Ecto neural progenitor cell (in vitro differentiated cells): ENCODE measurements at regions not wholly inside any gene's neighbourhood (a gene's known extent, or its start where the extent isn't known, plus 50 kb on each side); places are given as distances from the start of the nearest gene placed in this dataset.
"Not testable (repeated sequence)": the region's sequence is repeated elsewhere in the genome, so short reads cannot be mapped to it uniquely, and the experiment has no call there.

ENCODE experiments used
- DNase-seq: peaks from one replicate; pipeline ENCODE4 v3.0.0-alpha.2; 2018; ENCODE audit warnings: low spot score

DNA sequence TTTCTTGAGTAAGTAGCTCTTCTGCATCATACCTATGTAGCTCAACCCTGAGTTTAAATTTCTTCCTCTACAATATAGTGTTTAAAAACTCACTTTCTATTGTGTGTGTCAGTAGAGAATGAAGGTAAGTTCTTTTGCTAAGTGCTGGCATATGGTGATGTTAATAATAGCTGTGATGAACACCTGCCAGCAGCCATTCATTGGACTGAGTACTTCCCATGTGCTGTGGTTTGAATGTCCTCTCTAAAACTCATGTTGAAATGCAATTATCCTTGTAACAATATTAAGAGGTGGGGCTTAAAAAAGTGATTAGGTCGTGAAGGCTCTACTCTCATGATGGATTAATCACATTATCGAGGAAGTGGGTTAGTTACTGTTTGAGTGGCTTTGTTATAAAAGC is 645.2 kb upstream of the RGMB start:
- no peak for DNase-seq

DNA sequence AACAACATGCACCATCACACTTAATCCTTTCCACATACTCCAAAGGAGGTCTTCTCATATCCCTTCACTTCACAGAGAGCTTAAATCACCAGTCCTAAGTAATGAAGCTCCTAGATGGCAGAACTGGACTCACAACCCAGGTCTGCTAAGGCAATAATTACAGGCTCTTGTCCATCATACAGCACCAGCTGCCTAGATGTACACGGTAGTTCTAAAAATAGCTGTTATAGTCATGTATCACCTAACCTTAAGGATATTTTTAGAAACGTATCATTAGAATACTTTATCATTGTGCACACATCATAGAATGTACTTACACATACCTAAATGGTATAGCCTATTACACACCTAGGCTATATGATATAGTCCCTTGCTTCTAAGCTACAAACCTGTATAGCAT is 644.6 kb upstream of the RGMB start:
- no peak for DNase-seq

DNA sequence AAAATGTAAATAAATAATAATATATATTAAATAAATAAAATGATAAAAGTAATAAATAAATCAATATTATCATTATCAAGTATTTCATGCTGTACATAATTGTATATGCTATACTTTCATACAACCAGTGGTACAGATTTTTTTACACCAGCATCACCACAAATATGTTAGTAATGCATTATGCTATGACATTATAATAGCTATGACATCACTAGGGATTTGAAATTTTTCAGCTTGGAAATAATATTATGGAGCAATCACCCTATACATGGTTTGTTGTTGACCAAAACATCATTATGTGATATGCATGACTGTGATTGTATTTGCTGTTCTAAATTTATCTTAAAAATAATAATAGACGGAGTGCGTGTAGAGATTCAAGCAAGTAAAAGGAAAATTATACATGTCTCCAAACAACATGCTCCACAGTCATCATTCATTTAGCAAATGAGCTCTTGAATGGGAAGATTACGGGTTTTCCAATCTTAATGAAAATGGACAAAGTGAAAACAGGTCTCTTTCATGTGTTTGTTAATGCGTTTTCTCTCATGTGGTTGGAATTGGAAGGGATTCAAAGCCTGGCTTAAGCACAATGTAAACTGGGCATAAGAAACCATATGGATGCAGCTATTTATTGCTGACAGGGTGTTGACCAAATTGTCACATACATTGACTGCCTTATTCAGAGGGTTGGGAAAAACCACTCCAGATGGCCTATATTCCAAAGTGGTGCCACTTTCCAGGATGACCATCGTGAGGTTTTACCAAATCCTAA is 643.0 kb upstream of the RGMB start:
- DNase-seq = no peak

DNA sequence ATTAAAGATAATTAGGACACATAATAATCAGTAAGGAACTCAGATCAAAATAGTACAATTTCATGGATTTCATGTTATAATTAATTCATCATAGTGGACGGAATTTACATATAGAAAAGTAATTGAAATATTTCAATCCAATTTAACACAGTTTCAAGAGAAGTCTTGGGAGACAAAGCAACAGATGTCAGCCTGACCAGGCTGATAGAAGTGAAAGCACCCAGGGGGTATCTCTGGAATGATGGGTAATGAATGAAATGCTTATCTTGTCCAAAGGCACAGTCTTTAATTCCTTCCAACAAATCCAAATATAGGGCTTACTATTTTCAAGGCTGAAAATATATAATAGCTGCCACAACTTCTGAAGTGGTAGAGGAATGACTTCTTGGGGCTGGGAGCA is 629.3 kb upstream of the RGMB start:
- DNase-seq = no peak

DNA sequence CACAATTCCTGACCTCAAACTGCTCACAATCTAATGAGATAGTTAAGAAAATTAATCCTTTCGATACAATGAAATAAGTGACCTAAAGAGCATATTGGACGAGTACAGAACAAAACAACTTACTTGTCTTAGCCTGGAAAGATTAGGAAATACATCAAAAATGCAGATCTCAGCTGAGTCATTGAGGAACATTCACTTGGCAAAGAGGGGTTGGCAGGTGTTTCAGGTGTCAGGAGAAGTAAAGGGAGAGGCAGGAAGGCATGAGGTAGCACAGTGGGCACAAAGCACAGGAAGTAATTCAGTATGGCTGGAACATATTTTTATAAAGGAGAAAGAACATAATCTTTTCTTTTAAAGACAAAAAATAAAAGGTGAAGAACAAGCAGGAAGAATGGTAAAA is 628.8 kb upstream of the RGMB start:
- DNase-seq = no peak

GRCh38 chr5:98157368-98157767 is 616.1 kb upstream of the RGMB start:
- DNase-seq = no peak

DNA sequence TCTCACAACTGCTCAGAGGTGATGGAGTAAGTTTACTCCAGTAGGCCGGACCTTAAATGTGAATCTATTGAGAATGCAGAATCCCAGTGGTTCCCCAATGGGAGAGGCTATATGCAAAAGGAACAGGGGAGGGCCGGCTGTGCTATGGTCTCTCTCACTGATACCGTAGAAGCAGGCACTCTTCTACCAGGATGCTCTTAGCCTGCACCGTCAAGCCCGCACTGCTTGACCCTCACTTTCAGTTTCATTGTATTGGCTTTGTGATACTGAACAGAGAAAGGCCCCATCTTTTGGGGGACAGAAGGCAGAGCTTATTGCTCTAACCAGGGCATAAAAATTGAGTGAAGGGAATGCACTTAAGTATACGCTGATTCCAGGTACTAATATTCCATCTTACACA is 615.0 kb upstream of the RGMB start:
- DNase-seq = no peak

GRCh38 chr5:98163796-98164493 is 609.5 kb upstream of the RGMB start:
- DNase-seq = no peak

- no peak for DNase-seq
These were observed 604.6 kb upstream of the RGMB start for GRCh38 chr5:98168871-98169270.

DNA sequence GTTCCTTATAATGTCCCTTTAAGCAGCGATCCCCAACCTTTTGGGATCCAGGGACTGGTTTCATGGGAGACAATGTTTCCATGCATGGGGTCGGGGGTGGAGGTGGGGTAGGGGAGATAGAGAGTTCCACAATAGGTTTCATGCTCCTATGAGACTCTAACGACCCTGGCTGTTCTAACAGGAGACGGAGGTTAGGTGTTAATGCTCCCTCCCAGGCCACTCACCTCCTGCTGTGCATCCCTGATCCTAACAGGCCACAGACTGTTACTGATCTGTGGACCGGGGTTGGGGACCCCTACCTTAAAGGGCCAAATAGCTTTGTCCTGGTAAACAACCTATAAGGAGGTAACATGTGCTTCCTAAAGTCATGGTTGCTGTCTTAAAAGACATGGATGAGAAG is 602.5 kb upstream of the RGMB start:
- DNase-seq = no peak

GRCh38 chr5:98173334-98173733 is 600.1 kb upstream of the RGMB start:
- DNase-seq = no peak

- no peak for DNase-seq
These were observed 598.0 kb upstream of the RGMB start for GRCh38 chr5:98175474-98175873.

- DNase-seq = no peak
These were observed 593.4 kb upstream of the RGMB start for GRCh38 chr5:98179791-98180755.

DNA sequence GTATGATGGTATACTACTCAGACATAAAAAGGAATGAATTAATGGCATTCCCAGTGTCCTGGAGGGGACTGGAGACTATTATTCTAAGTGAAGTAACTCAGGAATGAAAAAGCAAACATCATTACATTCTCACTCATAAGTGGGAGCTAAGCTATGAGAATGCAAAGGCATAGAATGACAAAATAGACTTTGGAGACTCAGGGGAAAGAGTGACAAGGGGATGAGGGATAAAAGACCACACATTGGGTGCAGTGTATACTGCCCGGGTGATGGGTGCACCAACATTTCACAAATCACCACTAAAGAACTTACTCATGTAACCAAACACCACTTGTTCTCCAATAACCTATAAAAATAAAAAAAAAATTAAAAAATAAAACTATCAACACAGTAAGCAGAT is 587.3 kb upstream of the RGMB start:
- no peak for DNase-seq

DNA sequence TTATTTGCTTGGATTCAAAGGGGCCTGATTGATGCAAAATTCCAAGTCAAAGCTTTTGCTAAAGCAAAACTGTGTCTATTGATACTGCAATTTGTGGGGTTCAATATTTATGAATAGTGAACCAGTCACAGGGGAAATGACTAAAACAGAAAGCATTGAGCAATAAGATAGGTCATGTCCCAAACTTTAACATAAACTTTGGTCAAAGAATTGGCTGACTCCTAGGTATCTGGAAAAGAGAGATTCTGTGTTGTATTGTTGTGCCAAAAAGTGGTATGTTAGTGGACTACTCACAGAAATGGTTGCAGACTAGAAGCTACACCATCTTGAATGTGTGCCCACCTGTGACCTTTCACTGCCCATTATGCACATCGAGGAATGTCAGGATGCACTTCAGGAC is 585.5 kb upstream of the RGMB start:
- DNase-seq = no peak

DNA sequence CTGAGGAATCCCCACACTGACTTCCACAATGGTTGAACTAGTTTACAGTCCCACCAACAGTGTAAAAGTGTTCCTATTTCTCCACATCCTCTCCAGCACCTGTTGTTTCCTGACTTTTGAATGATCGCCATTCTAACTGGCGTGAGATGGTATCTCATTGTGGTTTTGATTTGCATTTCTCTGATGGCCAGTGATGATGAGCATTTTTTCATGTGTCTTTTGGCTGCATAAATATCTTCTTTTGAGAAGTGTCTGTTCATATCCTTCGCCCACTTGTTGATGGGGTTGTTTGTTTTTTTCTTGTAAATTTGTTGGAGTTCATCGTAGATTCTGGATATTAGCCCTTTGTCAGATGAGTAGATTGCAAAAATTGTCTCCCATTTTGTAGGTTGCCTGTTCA is 583.1 kb upstream of the RGMB start:
- DNase-seq = not testable (repeated sequence)

- DNase-seq = no peak
These were observed 579.3 kb upstream of the RGMB start for GRCh38 chr5:98193921-98194760.

- no peak for DNase-seq
These were observed 572.5 kb upstream of the RGMB start for GRCh38 chr5:98200726-98201541.

GRCh38 chr5:98204798-98205197 is 568.7 kb upstream of the RGMB start:
- DNase-seq = no peak

GRCh38 chr5:98205691-98206461 is 567.6 kb upstream of the RGMB start:
- DNase-seq = no peak
